ENCODE measurements at regions not wholly inside any gene's neighbourhood (a gene's known extent, or its start where the extent isn't known, plus 50 kb on each side); places are given as distances from the start of the nearest gene placed in this dataset.
"Not testable (repeated sequence)": the region's sequence is repeated elsewhere in the genome, so short reads cannot be mapped to it uniquely, and the experiment has no call there.

- no peak overlapping the region for H3K4me3 ChIP-seq (ENCODE audit: extremely low read depth, insufficient read depth, low read length, poor library complexity, severe bottlenecking)
- 78 to 83% methylated on average over 1 of the region's 1 CpG for WGBS, 2 experiments (ENCODE audit: insufficient coverage in 2 of 2)
- H3K4me1 ChIP-seq (ENCODE audit: control insufficient read depth, insufficient read depth, low read length, poor library complexity, severe bottlenecking) = peaks cover 6% of the 10 kb centered on the region
- H3K36me3 ChIP-seq (ENCODE audit: control insufficient read depth, insufficient read depth, low read length) = no peaks in the 10 kb centered on the region
- no peaks in the 10 kb centered on the region for H3K9me3 ChIP-seq (ENCODE audit: control insufficient read depth, low read length)
- H3K27ac ChIP-seq (ENCODE audit: low read depth, low read length, severe bottlenecking) = no peak overlapping the region
These were observed 173.1 kb downstream of the C12orf75 start for GRCh38 chr12:105503619-105504018.

DNA sequence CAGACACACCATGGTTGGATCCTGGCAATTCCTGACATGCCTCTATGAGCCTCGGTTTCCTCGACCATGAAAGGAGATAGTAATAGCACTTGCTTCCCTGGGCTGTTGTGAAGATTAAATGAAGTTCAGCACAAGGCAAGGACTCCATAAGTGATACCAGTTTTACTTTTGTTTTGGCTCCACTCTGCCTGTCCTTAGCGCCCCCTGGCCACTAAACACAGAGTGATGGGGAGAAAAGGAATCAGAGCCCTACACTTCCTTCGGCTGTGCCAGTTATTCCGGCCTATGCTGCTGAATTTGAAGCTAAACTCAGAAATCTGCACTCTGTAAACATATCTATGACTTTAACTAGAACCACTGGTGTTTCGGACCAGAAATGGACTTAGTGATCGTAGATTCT, 173.8 kb downstream of the C12orf75 start:
- Histone ChIP-seq H3K9me3 (ENCODE audit: control insufficient read depth, low read length) (no peaks in the 10 kb centered on the region), H3K27ac (ENCODE audit: low read depth, low read length, severe bottlenecking) (no peak overlapping the region), H3K4me3 (ENCODE audit: extremely low read depth, insufficient read depth, low read length, poor library complexity, severe bottlenecking) (no peak overlapping the region), H3K4me1 (ENCODE audit: control insufficient read depth, insufficient read depth, low read length, poor library complexity, severe bottlenecking) (peaks cover 6% of the 10 kb centered on the region), H3K36me3 (ENCODE audit: control insufficient read depth, insufficient read depth, low read length) (no peaks in the 10 kb centered on the region)
- WGBS, 2 experiments (ENCODE audit: insufficient coverage in 2 of 2) = 64 to 93% methylated on average over 2 to 5 of the region's 7 CpGs

DNA sequence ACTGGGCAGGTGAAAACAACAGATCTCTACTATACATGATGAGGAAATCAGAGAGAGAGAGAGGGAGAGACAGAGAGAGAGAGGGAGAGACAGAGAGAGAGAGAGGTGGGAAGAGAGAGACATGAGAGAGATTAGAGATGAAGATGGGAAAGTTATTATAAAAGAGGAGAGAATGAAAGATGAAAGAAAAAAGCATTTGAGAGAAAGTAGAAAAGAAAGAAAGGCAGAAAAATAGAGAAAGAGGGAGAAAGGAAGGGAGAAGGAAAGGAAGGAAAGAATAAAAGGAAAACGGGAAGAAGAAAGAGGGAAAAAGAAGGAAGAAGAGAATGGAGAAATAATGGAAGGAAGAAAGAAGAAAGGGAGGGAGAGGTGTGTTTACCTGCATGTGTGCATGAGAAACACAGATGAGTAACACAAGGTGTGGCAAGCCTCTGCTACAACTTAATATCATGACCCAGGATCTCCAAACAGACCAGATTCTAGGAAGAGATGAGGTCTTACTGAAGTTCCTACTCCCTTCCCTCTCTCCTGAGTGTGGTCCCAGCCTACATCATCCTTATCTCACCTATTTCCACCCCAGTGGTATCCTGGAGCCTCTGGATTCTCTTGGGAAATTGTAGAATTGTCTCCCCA, 176.3 kb downstream of the C12orf75 start:
- Histone ChIP-seq H3K4me1 (ENCODE audit: control insufficient read depth, insufficient read depth, low read length, poor library complexity, severe bottlenecking) (peaks cover 6% of the 10 kb centered on the region), H3K36me3 (ENCODE audit: control insufficient read depth, insufficient read depth, low read length) (no peaks in the 10 kb centered on the region), H3K27ac (ENCODE audit: low read depth, low read length, severe bottlenecking) (no peak overlapping the region), H3K4me3 (ENCODE audit: extremely low read depth, insufficient read depth, low read length, poor library complexity, severe bottlenecking) (no peak overlapping the region), H3K9me3 (ENCODE audit: control insufficient read depth, low read length) (no peaks in the 10 kb centered on the region)
- WGBS, 2 experiments (ENCODE audit: insufficient coverage in 2 of 2) = 89 to 95% methylated on average over 1 of the region's 1 CpG

- 75 to 94% methylated on average over 2 to 5 of the region's 10 CpGs for WGBS, 2 experiments (ENCODE audit: insufficient coverage in 2 of 2)
- no peaks in the 10 kb centered on the region for H3K9me3 ChIP-seq (ENCODE audit: control insufficient read depth, low read length)
These were observed 177.0 kb downstream of the C12orf75 start for GRCh38 chr12:105507311-105508038.

GRCh38 chr12:105508096-105508495, 177.6 kb downstream of the C12orf75 start:
- Histone ChIP-seq H3K9me3 (ENCODE audit: control insufficient read depth, low read length) (no peaks in the 10 kb centered on the region), H3K4me1 (ENCODE audit: control insufficient read depth, insufficient read depth, low read length, poor library complexity, severe bottlenecking) (peaks cover 6% of the 10 kb centered on the region), H3K4me3 (ENCODE audit: extremely low read depth, insufficient read depth, low read length, poor library complexity, severe bottlenecking) (no peak overlapping the region), H3K36me3 (ENCODE audit: control insufficient read depth, insufficient read depth, low read length) (no peaks in the 10 kb centered on the region), H3K27ac (ENCODE audit: low read depth, low read length, severe bottlenecking) (no peak overlapping the region)
- 93% methylated on average over 2 of the region's 3 CpGs; no CpG with 5 or more reads in 1 of the 2 experiments for WGBS, 2 experiments (ENCODE audit: insufficient coverage in 2 of 2)

More at GRCh38 chr12:105507311-105508038, 177.0 kb downstream of the C12orf75 start:
- Histone ChIP-seq H3K27ac (ENCODE audit: low read depth, low read length, severe bottlenecking) (no peak overlapping the region), H3K4me1 (ENCODE audit: control insufficient read depth, insufficient read depth, low read length, poor library complexity, severe bottlenecking) (peaks cover 6% of the 10 kb centered on the region), H3K36me3 (ENCODE audit: control insufficient read depth, insufficient read depth, low read length) (no peaks in the 10 kb centered on the region), H3K4me3 (ENCODE audit: extremely low read depth, insufficient read depth, low read length, poor library complexity, severe bottlenecking) (no peak overlapping the region)

DNA sequence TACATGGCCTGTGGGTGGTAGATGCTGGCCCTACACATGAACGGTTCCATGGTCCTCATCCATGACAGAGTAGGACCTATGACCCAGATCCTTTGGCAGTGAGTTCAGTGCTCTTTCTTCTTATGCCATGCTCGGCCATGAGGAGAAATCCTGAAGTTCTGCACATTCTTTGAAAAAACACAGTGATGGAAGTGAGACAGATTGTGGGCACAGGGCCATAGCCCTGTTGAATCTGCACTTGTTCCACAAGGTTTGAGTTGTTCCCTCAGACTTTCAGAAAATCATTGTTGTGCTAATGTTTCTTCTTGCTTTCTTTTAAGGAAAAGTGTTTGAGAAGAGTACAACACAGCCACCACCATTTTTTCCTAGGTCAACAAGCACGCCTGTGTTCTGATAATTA, 180.0 kb downstream of the C12orf75 start:
- no peak overlapping the region for H3K27ac ChIP-seq (ENCODE audit: low read depth, low read length, severe bottlenecking)
- H3K36me3 ChIP-seq (ENCODE audit: control insufficient read depth, insufficient read depth, low read length) = no peaks in the 10 kb centered on the region
- no peak overlapping the region for H3K4me3 ChIP-seq (ENCODE audit: extremely low read depth, insufficient read depth, low read length, poor library complexity, severe bottlenecking)
- 85 to 88% methylated on average over 2 of the region's 3 CpGs for WGBS, 2 experiments (ENCODE audit: insufficient coverage in 2 of 2)
- H3K4me1 ChIP-seq (ENCODE audit: control insufficient read depth, insufficient read depth, low read length, poor library complexity, severe bottlenecking) = peaks cover 6% of the 10 kb centered on the region
- H3K9me3 ChIP-seq (ENCODE audit: control insufficient read depth, low read length) = no peaks in the 10 kb centered on the region

GRCh38 chr12:105512861-105513260, 182.4 kb downstream of the C12orf75 start:
- not testable (repeated sequence) for H3K4me3 ChIP-seq (ENCODE audit: extremely low read depth, insufficient read depth, low read length, poor library complexity, severe bottlenecking); H3K36me3 ChIP-seq (ENCODE audit: control insufficient read depth, insufficient read depth, low read length); H3K27ac ChIP-seq (ENCODE audit: low read depth, low read length, severe bottlenecking); H3K4me1 ChIP-seq (ENCODE audit: control insufficient read depth, insufficient read depth, low read length, poor library complexity, severe bottlenecking); H3K9me3 ChIP-seq (ENCODE audit: control insufficient read depth, low read length)
- 82 to 83% methylated on average over 1 to 3 of the region's 4 CpGs for WGBS, 2 experiments (ENCODE audit: insufficient coverage in 2 of 2)

GRCh38 chr12:105522166-105522825, 191.8 kb downstream of the C12orf75 start:
- Histone ChIP-seq H3K4me1 (ENCODE audit: control insufficient read depth, insufficient read depth, low read length, poor library complexity, severe bottlenecking) (peaks cover 3% of the 10 kb centered on the region), H3K9me3 (ENCODE audit: control insufficient read depth, low read length) (no peaks in the 10 kb centered on the region), H3K4me3 (ENCODE audit: extremely low read depth, insufficient read depth, low read length, poor library complexity, severe bottlenecking) (no peak overlapping the region), H3K27ac (ENCODE audit: low read depth, low read length, severe bottlenecking) (peak overlapping the region; percentile 37), H3K36me3 (ENCODE audit: control insufficient read depth, insufficient read depth, low read length) (no peaks in the 10 kb centered on the region)
- 100% methylated on average over 1 of the region's 4 CpGs; no CpG with 5 or more reads in 1 of the 2 experiments for WGBS, 2 experiments (ENCODE audit: insufficient coverage in 2 of 2)

DNA sequence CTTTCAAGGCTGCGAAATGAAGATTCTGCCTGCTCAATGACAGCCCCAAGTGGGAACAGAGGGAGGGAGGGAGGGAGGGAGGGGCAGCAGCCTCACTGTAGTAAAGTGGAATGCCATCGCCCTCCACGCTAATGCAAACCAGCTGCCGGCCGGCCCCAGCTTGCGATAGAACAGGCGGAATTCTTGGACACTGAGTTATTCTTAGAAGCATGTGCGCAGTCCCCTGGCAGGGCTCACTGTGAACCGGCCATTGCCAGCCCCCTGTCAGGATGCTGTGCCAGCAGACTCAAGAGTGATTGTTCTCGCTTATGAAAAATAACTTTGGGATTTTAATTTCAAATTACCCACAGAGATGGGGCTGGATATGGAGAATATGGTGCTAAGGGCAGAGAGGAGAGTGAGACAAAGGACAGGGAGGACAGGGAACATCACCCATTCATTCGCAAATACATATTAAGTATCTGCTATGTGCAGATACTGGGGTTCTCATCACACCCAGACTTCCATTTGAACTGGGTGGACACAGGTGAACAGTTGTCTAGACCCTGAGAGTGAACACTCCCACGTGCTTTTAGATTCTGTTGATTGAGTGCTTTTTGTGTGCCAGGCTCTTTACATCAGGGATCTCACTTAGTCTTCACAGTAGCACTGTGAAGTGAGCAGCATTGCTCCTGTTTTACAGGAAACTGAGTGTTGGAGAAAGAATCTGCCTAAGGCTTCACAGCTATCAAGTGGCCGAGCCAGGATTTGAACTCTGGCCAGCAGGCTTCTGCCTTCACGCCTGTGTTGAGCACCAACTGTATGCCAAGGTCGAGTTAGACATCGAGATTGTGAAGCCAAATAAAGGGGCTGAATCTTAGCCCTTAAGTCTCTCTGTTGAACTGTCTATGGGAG, 192.9 kb downstream of the C12orf75 start:
- Histone ChIP-seq H3K27ac (ENCODE audit: low read depth, low read length, severe bottlenecking) (peak overlapping the region; percentile 46), H3K9me3 (ENCODE audit: control insufficient read depth, low read length) (no peaks in the 10 kb centered on the region), H3K36me3 (ENCODE audit: control insufficient read depth, insufficient read depth, low read length) (no peaks in the 10 kb centered on the region), H3K4me3 (ENCODE audit: extremely low read depth, insufficient read depth, low read length, poor library complexity, severe bottlenecking) (no peak overlapping the region), H3K4me1 (ENCODE audit: control insufficient read depth, insufficient read depth, low read length, poor library complexity, severe bottlenecking) (peaks cover 3% of the 10 kb centered on the region)
- 57 to 70% methylated on average over 11 to 12 of the region's 16 CpGs for WGBS, 2 experiments (ENCODE audit: insufficient coverage in 2 of 2)

- H3K27ac ChIP-seq (ENCODE audit: low read depth, low read length, severe bottlenecking) = no peak overlapping the region
- H3K4me3 ChIP-seq (ENCODE audit: extremely low read depth, insufficient read depth, low read length, poor library complexity, severe bottlenecking) = no peak overlapping the region
- H3K9me3 ChIP-seq (ENCODE audit: control insufficient read depth, low read length) = no peaks in the 10 kb centered on the region
- no peaks in the 10 kb centered on the region for H3K36me3 ChIP-seq (ENCODE audit: control insufficient read depth, insufficient read depth, low read length)
- no CpG with 5 or more reads among the region's 2 CpGs for WGBS, 2 experiments (ENCODE audit: insufficient coverage in 2 of 2)
- H3K4me1 ChIP-seq (ENCODE audit: control insufficient read depth, insufficient read depth, low read length, poor library complexity, severe bottlenecking) = peaks cover 3% of the 10 kb centered on the region
These were observed 194.5 kb downstream of the C12orf75 start for GRCh38 chr12:105524961-105525360.

Measured in mesodermal cell (in vitro differentiated cells).